Loucy (cell line): ENCODE measurements at regions not wholly inside any gene's neighbourhood (a gene's known extent, or its start where the extent isn't known, plus 50 kb on each side); places are given as distances from the start of the nearest gene placed in this dataset.

ENCODE experiments used
- CTCF ChIP-seq: fragments of 200-600 bp; sonication (generic); conservative IDR thresholded peaks from 2 replicates; pipeline ENCODE4 v1.5.1; 2014; ENCODE audit warnings: mild to moderate bottlenecking, antibody characterized with exemption, low read length
- EZH2phosphoT487 ChIP-seq: fragments of 200-600 bp; IDR thresholded peaks from 2 replicates; pipeline ENCODE4 v1.6.1; 2018; ENCODE audit warnings: antibody characterized with exemption, mild to moderate bottlenecking, moderate library complexity, borderline replicate concordance

- TF ChIP-seq CTCF (no peak), EZH2phosphoT487 (no peak)
Observed at GRCh38 chr5:8521991-8522390, 653.0 kb downstream of the MTRR start.
